HCT116 (cell line): ENCODE measurements at regions not wholly inside any gene's neighbourhood (a gene's known extent, or its start where the extent isn't known, plus 50 kb on each side); places are given as distances from the start of the nearest gene placed in this dataset.

ENCODE experiments used
- ATAC-seq: fragments of 200-7000 bp; cut with Tn5 transposase; 2 replicates; pipeline ENCODE4 v1.9.1; 2020; ENCODE audit warnings: mild to moderate bottlenecking, moderate library complexity
- BruUV-seq: library from RNA; stranded (reverse); fragments of 400-500 nt; replicated peaks from 2 replicates; lab custom pipeline; 2021; lab: Mats Ljungman, UMichigan
- CTCF ChIA-PET: fragments of 300-600 bp; sonication (Branson Sonifier 250); formaldehyde crosslinking; loops from one replicate; lab custom pipeline; 2021; ENCODE audit warnings: antibody characterized with exemption; lab: Charles Lee
- POLR2A ChIA-PET: fragments of 300-600, 350-600 bp; sonication (Branson Sonifier 250); formaldehyde crosslinking; loops from one replicate; lab custom pipeline; 2021; ENCODE audit warnings: antibody characterized with exemption; lab: Charles Lee
- RAD21 ChIA-PET, 2 experiments: fragments of 300-600 bp; sonication (Branson Sonifier 250); formaldehyde crosslinking; loops; one replicate each; lab custom pipeline; 2023; ENCODE audit warnings: low total read pairs in 2 of 2; ENCODE audit not compliant: uncharacterized antibody in 2 of 2, unreplicated experiment in 2 of 2, low non-redundant PET in 1 of 2; lab: Charles Lee
- DNase-seq: peaks from one replicate; pipeline ENCODE4 v3.0.0-alpha.2; 2010; ENCODE audit warnings: low read depth, low spot score
- H2AFZ ChIP-seq: fragments of 200-600 bp; shearing (Covaris generic), sonication (generic); 2 replicates; pipeline ENCODE4 v1.6.1; 2017; ENCODE audit warnings: low read depth, mixed run types, mixed read lengths, antibody characterized with exemption, low read length; ENCODE audit not compliant: poor library complexity, severe bottlenecking
- H3K27ac ChIP-seq: 2 replicates; pipeline ENCODE4 v1.5.1; 2012; ENCODE audit warnings: low read depth, low read length
- H3K27me3 ChIP-seq: fragments of 200-600 bp; sonication (generic); 2 replicates; pipeline ENCODE4 v1.6.1; 2016; ENCODE audit warnings: mixed run types, low read length, mixed read lengths; ENCODE audit not compliant: insufficient read depth
- H3K36me3 ChIP-seq, 2 experiments: fragments of 200-500 bp in 1 of 2; fragments of 200-600 bp in 1 of 2; sonication (Bioruptor generic) in 1 of 2; sonication (generic) in 1 of 2; 2 replicates each; pipeline versions ENCODE4 v1.5.1 to v1.6.1; 2014 to 2016; ENCODE audit warnings: low read length in 2 of 2, inconsistent platforms in 1 of 2, mixed read lengths in 1 of 2, mixed run types in 1 of 2; ENCODE audit not compliant: insufficient read depth in 2 of 2, control insufficient read depth in 1 of 2
- H3K4me1 ChIP-seq, 2 experiments: fragments of 200-600 bp in 1 of 2; sonication (generic) in 1 of 2; 2 replicates each; pipeline versions ENCODE4 v1.5.1 to v1.6.1; 2012 to 2017; ENCODE audit warnings: low read length in 2 of 2, inconsistent platforms in 1 of 2, mild to moderate bottlenecking in 1 of 2, mixed read lengths in 1 of 2, mixed run types in 1 of 2, moderate library complexity in 1 of 2; ENCODE audit not compliant: insufficient read depth in 2 of 2, control insufficient read depth in 1 of 2
- H3K4me2 ChIP-seq: fragments of 200-600 bp; sonication (generic); 2 replicates; pipeline ENCODE4 v1.6.1; 2017; ENCODE audit warnings: mixed run types, low read length, mixed read lengths
- H3K4me3 ChIP-seq, 2 experiments: fragments of 200-600 bp in 1 of 2; sonication (generic) in 1 of 2; replicated peaks in 1 of 2; 2 replicates each; pipeline ENCODE4 v1.5.1; 2011 to 2016; ENCODE audit warnings: low read length in 2 of 2, control low read depth in 1 of 2, low read depth in 1 of 2, mild to moderate bottlenecking in 1 of 2, mixed read lengths in 1 of 2, mixed run types in 1 of 2
- H3K79me2 ChIP-seq: fragments of 200-600 bp; sonication (generic); 2 replicates; pipeline ENCODE4 v1.6.1; 2017; ENCODE audit warnings: mild to moderate bottlenecking, mixed run types, low read length, moderate library complexity, mixed read lengths; ENCODE audit not compliant: insufficient read depth
- H3K9ac ChIP-seq: fragments of 200-600 bp; sonication (generic); 2 replicates; pipeline ENCODE4 v1.6.1; 2016; ENCODE audit warnings: low read length, mixed read lengths
- H3K9me2 ChIP-seq: fragments of 200-600 bp; sonication (generic), shearing (Covaris generic); 2 replicates; pipeline ENCODE4 v1.6.1; 2017; ENCODE audit warnings: mixed run types, mild to moderate bottlenecking, moderate library complexity; ENCODE audit not compliant: insufficient read depth
- H3K9me3 ChIP-seq, 2 experiments: fragments of 200-500 bp in 1 of 2; fragments of 200-600 bp in 1 of 2; sonication (Bioruptor generic) in 1 of 2; sonication (generic) in 1 of 2; 2 replicates each; pipeline ENCODE4 v1.6.1; 2014 to 2017; ENCODE audit warnings: low read length in 2 of 2, mixed read lengths in 2 of 2, inconsistent platforms in 1 of 2, low read depth in 1 of 2, mild to moderate bottlenecking in 1 of 2, mixed run types in 1 of 2, moderate library complexity in 1 of 2; ENCODE audit not compliant: control insufficient read depth in 1 of 2, insufficient read depth in 1 of 2
- H4K20me1 ChIP-seq: fragments of 200-600 bp; sonication (generic), shearing (Covaris generic); 2 replicates; pipeline ENCODE4 v1.6.1; 2017; ENCODE audit warnings: mixed run types, mild to moderate bottlenecking, moderate library complexity; ENCODE audit not compliant: insufficient read depth
- ATF3 ChIP-seq: IDR thresholded peaks from 2 replicates; pipeline ENCODE4 v1.6.1; 2012
- CBX3 ChIP-seq: IDR thresholded peaks from 2 replicates; pipeline ENCODE4 v1.6.1; 2012; ENCODE audit warnings: low read depth
- ELF1 ChIP-seq: IDR thresholded peaks from 2 replicates; pipeline ENCODE4 v1.6.1; 2012; ENCODE audit warnings: low read depth, borderline replicate concordance
- EZH2 ChIP-seq: fragments of 200-600 bp; sonication (generic); IDR thresholded peaks from 2 replicates; pipeline ENCODE4 v1.6.1; 2017; ENCODE audit warnings: antibody characterized with exemption, mixed run types
- FOSL1 ChIP-seq: IDR thresholded peaks from 2 replicates; pipeline ENCODE4 v1.6.1; 2012; ENCODE audit warnings: low read depth
- JUND ChIP-seq: IDR thresholded peaks from 2 replicates; pipeline ENCODE4 v1.6.1; 2012
- POLR2A ChIP-seq: IDR thresholded peaks from 2 replicates; pipeline ENCODE4 v1.7.0; 2011; ENCODE audit warnings: borderline replicate concordance; ENCODE audit not compliant: insufficient read depth, insufficient read length; ENCODE audit errors: extremely low read depth
- POLR2AphosphoS5 ChIP-seq: IDR thresholded peaks from 2 replicates; pipeline ENCODE4 v1.6.1; 2011; ENCODE audit warnings: mild to moderate bottlenecking, low read depth, low read length, moderate library complexity
- RAD21 ChIP-seq: IDR thresholded peaks from 2 replicates; pipeline ENCODE4 v1.6.1; 2012; ENCODE audit warnings: low read depth, mild to moderate bottlenecking
- SIN3A ChIP-seq: IDR thresholded peaks from 2 replicates; pipeline ENCODE4 v1.6.1; 2012; ENCODE audit warnings: low read depth
- SP1 ChIP-seq: IDR thresholded peaks from 2 replicates; pipeline ENCODE4 v1.6.1; 2012; ENCODE audit warnings: low read depth
- SRF ChIP-seq: IDR thresholded peaks from 2 replicates; pipeline ENCODE4 v1.6.1; 2012; ENCODE audit warnings: low read depth
- TCF7L2 ChIP-seq: IDR thresholded peaks from 2 replicates; pipeline ENCODE4 v1.7.0; 2011; ENCODE audit warnings: borderline replicate concordance, inconsistent platforms; ENCODE audit not compliant: insufficient read depth, insufficient read length; ENCODE audit errors: extremely low read depth
- ZFX ChIP-seq: fragments of 450-650 bp; IDR thresholded peaks from 2 replicates; pipeline ENCODE4 v1.6.1; 2017
- intact Hi-C: fragments of 100-400 bp; cut with micrococcal nuclease; formaldehyde crosslinking; loops from 2 replicates; pipeline ENCODE4 v1.10.0; 2022
- TF ChIP-seq, protein P1 (sequence below), 3 experiments: fragments of 200-600 bp in 1 of 3; sonication (generic) in 1 of 3; IDR thresholded peaks in 2 of 3; conservative IDR thresholded peaks in 1 of 3; 2 replicates each; pipeline ENCODE4 v1.5.1; 2012 to 2017; ENCODE audit warnings: low read depth in 2 of 3, low read length in 2 of 3, antibody characterized with exemption in 1 of 3, borderline replicate concordance in 1 of 3, control low read depth in 1 of 3, mild to moderate bottlenecking in 1 of 3, mixed read lengths in 1 of 3, mixed run types in 1 of 3, moderate library complexity in 1 of 3; ENCODE audit not compliant: insufficient read depth in 1 of 3
- TF ChIP-seq, protein P2 (sequence below): IDR thresholded peaks from 2 replicates; pipeline ENCODE4 v1.6.1; 2011; ENCODE audit warnings: mild to moderate bottlenecking, low read length, moderate library complexity; ENCODE audit not compliant: insufficient replicate concordance; ENCODE audit errors: extremely low read depth
- TF ChIP-seq, protein P3 (sequence below): IDR thresholded peaks from 2 replicates; pipeline ENCODE4 v1.6.1; 2012
- TF ChIP-seq, protein P4 (sequence below): IDR thresholded peaks from 2 replicates; pipeline ENCODE4 v1.6.1; 2012; ENCODE audit warnings: low read depth

- DNase-seq (no peak), ATAC-seq (no peak)
- Histone ChIP-seq H2AFZ (no peak overlapping the region), H3K4me2 (no peak overlapping the region), H3K9me3 (peaks cover 0 to 6% of the 10 kb centered on the region in 2 experiments; a peak in 2 of 4 replicates), H3K79me2 (no peaks in the 10 kb centered on the region), H3K36me3 (no peaks in the 10 kb centered on the region), H3K4me1 (no peaks in the 10 kb centered on the region), H3K27me3 (no peaks in the 10 kb centered on the region), H4K20me1 (no peaks in the 10 kb centered on the region), H3K27ac (no peak overlapping the region), H3K9ac (no peak overlapping the region), H3K4me3 (no peak overlapping the region), H3K9me2 (no peaks in the 10 kb centered on the region)
- TF ChIP-seq ZFX = no peak
- TF ChIP-seq SP1 = no peak
- no peak for TF ChIP-seq EZH2
- TF ChIP-seq, protein P1, sequence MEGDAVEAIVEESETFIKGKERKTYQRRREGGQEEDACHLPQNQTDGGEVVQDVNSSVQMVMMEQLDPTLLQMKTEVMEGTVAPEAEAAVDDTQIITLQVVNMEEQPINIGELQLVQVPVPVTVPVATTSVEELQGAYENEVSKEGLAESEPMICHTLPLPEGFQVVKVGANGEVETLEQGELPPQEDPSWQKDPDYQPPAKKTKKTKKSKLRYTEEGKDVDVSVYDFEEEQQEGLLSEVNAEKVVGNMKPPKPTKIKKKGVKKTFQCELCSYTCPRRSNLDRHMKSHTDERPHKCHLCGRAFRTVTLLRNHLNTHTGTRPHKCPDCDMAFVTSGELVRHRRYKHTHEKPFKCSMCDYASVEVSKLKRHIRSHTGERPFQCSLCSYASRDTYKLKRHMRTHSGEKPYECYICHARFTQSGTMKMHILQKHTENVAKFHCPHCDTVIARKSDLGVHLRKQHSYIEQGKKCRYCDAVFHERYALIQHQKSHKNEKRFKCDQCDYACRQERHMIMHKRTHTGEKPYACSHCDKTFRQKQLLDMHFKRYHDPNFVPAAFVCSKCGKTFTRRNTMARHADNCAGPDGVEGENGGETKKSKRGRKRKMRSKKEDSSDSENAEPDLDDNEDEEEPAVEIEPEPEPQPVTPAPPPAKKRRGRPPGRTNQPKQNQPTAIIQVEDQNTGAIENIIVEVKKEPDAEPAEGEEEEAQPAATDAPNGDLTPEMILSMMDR (IDR thresholded peaks at IDR 0.05 in 2 of 3, conservative IDR thresholded peaks at IDR 0.05 in 1 of 3; ENCODE audit: borderline replicate concordance in 1 of 3, insufficient read depth in 1 of 3, low read depth in 2 of 3, low read length in 2 of 3) = no peak
- TF ChIP-seq POLR2AphosphoS5 = no peak
- no peak for TF ChIP-seq JUND
- TF ChIP-seq, protein P2, sequence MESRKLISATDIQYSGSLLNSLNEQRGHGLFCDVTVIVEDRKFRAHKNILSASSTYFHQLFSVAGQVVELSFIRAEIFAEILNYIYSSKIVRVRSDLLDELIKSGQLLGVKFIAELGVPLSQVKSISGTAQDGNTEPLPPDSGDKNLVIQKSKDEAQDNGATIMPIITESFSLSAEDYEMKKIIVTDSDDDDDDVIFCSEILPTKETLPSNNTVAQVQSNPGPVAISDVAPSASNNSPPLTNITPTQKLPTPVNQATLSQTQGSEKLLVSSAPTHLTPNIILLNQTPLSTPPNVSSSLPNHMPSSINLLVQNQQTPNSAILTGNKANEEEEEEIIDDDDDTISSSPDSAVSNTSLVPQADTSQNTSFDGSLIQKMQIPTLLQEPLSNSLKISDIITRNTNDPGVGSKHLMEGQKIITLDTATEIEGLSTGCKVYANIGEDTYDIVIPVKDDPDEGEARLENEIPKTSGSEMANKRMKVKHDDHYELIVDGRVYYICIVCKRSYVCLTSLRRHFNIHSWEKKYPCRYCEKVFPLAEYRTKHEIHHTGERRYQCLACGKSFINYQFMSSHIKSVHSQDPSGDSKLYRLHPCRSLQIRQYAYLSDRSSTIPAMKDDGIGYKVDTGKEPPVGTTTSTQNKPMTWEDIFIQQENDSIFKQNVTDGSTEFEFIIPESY = no peak
- TF ChIP-seq ELF1 = no peak
- TF ChIP-seq POLR2A = no peak
- TF ChIP-seq, protein P3, sequence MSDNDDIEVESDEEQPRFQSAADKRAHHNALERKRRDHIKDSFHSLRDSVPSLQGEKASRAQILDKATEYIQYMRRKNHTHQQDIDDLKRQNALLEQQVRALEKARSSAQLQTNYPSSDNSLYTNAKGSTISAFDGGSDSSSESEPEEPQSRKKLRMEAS = no peak
- TF ChIP-seq SIN3A = no peak
- TF ChIP-seq, protein P4, sequence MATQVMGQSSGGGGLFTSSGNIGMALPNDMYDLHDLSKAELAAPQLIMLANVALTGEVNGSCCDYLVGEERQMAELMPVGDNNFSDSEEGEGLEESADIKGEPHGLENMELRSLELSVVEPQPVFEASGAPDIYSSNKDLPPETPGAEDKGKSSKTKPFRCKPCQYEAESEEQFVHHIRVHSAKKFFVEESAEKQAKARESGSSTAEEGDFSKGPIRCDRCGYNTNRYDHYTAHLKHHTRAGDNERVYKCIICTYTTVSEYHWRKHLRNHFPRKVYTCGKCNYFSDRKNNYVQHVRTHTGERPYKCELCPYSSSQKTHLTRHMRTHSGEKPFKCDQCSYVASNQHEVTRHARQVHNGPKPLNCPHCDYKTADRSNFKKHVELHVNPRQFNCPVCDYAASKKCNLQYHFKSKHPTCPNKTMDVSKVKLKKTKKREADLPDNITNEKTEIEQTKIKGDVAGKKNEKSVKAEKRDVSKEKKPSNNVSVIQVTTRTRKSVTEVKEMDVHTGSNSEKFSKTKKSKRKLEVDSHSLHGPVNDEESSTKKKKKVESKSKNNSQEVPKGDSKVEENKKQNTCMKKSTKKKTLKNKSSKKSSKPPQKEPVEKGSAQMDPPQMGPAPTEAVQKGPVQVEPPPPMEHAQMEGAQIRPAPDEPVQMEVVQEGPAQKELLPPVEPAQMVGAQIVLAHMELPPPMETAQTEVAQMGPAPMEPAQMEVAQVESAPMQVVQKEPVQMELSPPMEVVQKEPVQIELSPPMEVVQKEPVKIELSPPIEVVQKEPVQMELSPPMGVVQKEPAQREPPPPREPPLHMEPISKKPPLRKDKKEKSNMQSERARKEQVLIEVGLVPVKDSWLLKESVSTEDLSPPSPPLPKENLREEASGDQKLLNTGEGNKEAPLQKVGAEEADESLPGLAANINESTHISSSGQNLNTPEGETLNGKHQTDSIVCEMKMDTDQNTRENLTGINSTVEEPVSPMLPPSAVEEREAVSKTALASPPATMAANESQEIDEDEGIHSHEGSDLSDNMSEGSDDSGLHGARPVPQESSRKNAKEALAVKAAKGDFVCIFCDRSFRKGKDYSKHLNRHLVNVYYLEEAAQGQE = no peak
- TF ChIP-seq RAD21 = no peak
- TF ChIP-seq SRF = no peak
- TF ChIP-seq ATF3 = no peak
- TF ChIP-seq FOSL1 = no peak
- no peak for TF ChIP-seq TCF7L2
- TF ChIP-seq CBX3 = no peak
- no TSS peak for BruUV-seq
- ChIA-PET POLR2A (no interaction called here), RAD21 (no interaction called here), CTCF (no interaction called here)
- intact Hi-C loops = no loop called here
These were observed 1044.3 kb downstream of the BCL11B start for GRCh38 chr14:98227727-98228111.
